GM19395 (cell line): ENCODE measurements at regions not wholly inside any gene's neighbourhood (a gene's known extent, or its start where the extent isn't known, plus 50 kb on each side); places are given as distances from the start of the nearest gene placed in this dataset.
"Not testable (repeated sequence)": the region's sequence is repeated elsewhere in the genome, so short reads cannot be mapped to it uniquely, and the experiment has no call there.

Experiments used
- ATAC-seq: cut with Tn5 transposase; IDR thresholded peaks from one replicate; pipeline ENCODE4 v1.9.1; 2021; ENCODE audit warnings: mild to moderate bottlenecking, moderate library complexity; ENCODE audit not compliant: unreplicated experiment

- no peak for ATAC-seq
These were observed 55.1 kb upstream of the SEC24B start for GRCh38 chr4:109378511-109378910.

GRCh38 chr4:109378076-109378475 lies 55.5 kb upstream of the SEC24B start:
- no peak for ATAC-seq

- ATAC-seq: no peak
These were observed 57.7 kb upstream of the SEC24B start for GRCh38 chr4:109375778-109376414.

DNA sequence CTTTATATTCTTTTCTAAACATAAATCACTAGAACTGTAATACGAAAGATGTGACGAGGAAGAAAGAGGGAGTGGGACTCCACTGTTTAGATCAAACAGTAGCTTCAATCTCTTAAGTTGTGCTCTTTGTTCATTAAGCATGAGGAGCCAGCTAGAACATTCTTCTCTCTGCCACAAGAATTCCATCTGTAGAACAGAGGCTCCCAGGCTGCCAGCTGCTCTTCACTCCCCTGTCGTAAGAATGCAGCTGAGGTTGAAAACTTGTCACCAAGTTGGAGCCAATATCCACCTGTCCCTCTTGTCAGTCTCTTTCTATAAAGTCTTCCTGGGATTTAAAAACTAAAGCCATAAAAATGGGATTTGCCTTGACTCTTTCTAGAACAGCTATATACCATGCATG lies 65.0 kb upstream of the SEC24B start:
- no peak for ATAC-seq

DNA sequence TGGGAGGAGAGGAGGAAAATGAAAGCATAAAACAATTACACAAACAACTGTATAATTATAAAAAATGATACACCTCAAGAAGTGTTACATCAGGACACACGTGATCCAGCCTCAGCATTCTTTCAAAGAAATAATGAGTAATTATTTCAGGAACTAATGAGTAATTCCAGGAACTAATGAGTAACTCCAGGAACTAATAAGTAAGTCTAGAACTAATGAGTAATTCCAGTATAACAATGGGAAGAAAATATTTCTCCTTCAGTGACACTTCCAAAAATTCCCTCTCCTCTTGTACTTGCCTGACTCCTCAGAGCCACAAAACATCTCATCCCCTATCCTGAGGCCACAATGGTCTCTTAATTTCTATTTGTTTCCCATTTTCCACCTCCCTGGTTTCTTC lies 63.5 kb upstream of the COL25A1 start:
- ATAC-seq: no peak

GRCh38 chr4:109365297-109365696 lies 62.8 kb upstream of the COL25A1 start:
- not testable (repeated sequence) for ATAC-seq

- ATAC-seq: peak; percentile 79
These were observed 56.7 kb upstream of the COL25A1 start for GRCh38 chr4:109359040-109359646.

DNA sequence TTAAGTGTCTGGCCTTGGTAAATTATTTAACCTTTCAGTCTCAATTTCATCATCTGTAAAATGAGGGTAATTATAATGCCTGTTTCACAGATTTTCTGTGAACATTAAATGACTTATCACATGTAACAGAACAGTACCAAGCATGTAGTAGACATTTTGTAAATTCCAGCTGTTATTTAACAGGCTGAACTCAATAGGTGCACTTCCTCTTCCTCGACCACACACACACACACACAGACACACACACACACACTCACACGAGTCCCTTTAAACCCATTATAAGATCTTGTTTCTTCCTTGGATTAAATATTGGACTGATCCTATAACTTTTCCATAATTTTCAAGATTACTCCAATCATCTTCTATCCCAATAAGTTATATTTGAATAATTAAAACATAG lies 53.4 kb upstream of the COL25A1 start:
- no peak for ATAC-seq

DNA sequence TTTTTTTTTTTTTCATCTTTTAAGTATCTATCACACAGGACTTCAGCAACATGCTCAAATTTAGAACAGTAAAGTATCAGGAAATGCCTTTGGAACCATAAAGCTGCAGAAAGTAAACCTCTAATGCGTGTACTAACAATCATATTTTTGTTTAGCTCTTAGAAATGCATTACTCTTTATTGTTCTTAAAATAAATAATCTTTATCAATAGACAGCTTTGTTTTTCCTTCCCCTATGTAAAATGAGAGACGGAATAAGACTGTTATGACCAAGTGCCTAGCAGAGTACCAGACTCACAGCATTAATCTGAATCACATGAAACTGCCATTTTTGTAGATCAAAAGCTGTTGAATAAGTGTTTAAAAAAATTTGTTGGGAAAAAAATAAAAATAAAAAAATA lies 50.5 kb upstream of the COL25A1 start:
- no peak for ATAC-seq
